ENCODE measurements at regions not wholly inside any gene's neighbourhood (a gene's known extent, or its start where the extent isn't known, plus 50 kb on each side); places are given as distances from the start of the nearest gene placed in this dataset.
"Not testable (repeated sequence)": the region's sequence is repeated elsewhere in the genome, so short reads cannot be mapped to it uniquely, and the experiment has no call there.

- H3K27me3 ChIP-seq (replicated peaks; ENCODE audit: control insufficient read depth, insufficient read depth, low read length, poor library complexity, severe bottlenecking): no peaks in the 10 kb centered on the region
- H3K9me3 ChIP-seq (ENCODE audit: control insufficient read depth, low read length): no peaks in the 10 kb centered on the region
- H3K4me1 ChIP-seq (ENCODE audit: control insufficient read depth, insufficient read depth, low read length, poor library complexity, severe bottlenecking): peaks cover 14% of the 10 kb centered on the region
- no peaks in the 10 kb centered on the region for H3K36me3 ChIP-seq (ENCODE audit: control insufficient read depth, insufficient read depth, low read length)
- no peak for DNase-seq
- no peak overlapping the region for H3K27ac ChIP-seq (ENCODE audit: insufficient read depth, low read length, poor library complexity, severe bottlenecking)
- H3K4me3 ChIP-seq (ENCODE audit: insufficient read depth, low read depth, low read length, poor library complexity, severe bottlenecking): no peak overlapping the region
Observed at GRCh38 chrX:56343219-56343618, 111.1 kb downstream of the KLF8 start.

- H3K27ac ChIP-seq (ENCODE audit: insufficient read depth, low read length, poor library complexity, severe bottlenecking): no peak overlapping the region
- H3K4me3 ChIP-seq (ENCODE audit: insufficient read depth, low read depth, low read length, poor library complexity, severe bottlenecking): no peak overlapping the region
- no peaks in the 10 kb centered on the region for H3K9me3 ChIP-seq (ENCODE audit: control insufficient read depth, low read length)
- no peak for DNase-seq
- peaks cover 14% of the 10 kb centered on the region for H3K4me1 ChIP-seq (ENCODE audit: control insufficient read depth, insufficient read depth, low read length, poor library complexity, severe bottlenecking)
- no peaks in the 10 kb centered on the region for H3K27me3 ChIP-seq (replicated peaks; ENCODE audit: control insufficient read depth, insufficient read depth, low read length, poor library complexity, severe bottlenecking)
- H3K36me3 ChIP-seq (ENCODE audit: control insufficient read depth, insufficient read depth, low read length): no peaks in the 10 kb centered on the region
Observed at GRCh38 chrX:56343664-56344063, 111.5 kb downstream of the KLF8 start.

- H3K27ac ChIP-seq (ENCODE audit: insufficient read depth, low read length, poor library complexity, severe bottlenecking); DNase-seq; H3K4me1 ChIP-seq (ENCODE audit: control insufficient read depth, insufficient read depth, low read length, poor library complexity, severe bottlenecking); H3K9me3 ChIP-seq (ENCODE audit: control insufficient read depth, low read length); H3K36me3 ChIP-seq (ENCODE audit: control insufficient read depth, insufficient read depth, low read length); H3K27me3 ChIP-seq (replicated peaks; ENCODE audit: control insufficient read depth, insufficient read depth, low read length, poor library complexity, severe bottlenecking); H3K4me3 ChIP-seq (ENCODE audit: insufficient read depth, low read depth, low read length, poor library complexity, severe bottlenecking): not testable (repeated sequence)
Observed at GRCh38 chrX:56358145-56358544, 126.0 kb downstream of the KLF8 start.

GRCh38 chrX:56365171-56365570 lies 133.0 kb downstream of the KLF8 start:
- H3K4me3 ChIP-seq (ENCODE audit: insufficient read depth, low read depth, low read length, poor library complexity, severe bottlenecking); H3K27ac ChIP-seq (ENCODE audit: insufficient read depth, low read length, poor library complexity, severe bottlenecking); H3K9me3 ChIP-seq (ENCODE audit: control insufficient read depth, low read length); H3K4me1 ChIP-seq (ENCODE audit: control insufficient read depth, insufficient read depth, low read length, poor library complexity, severe bottlenecking); H3K36me3 ChIP-seq (ENCODE audit: control insufficient read depth, insufficient read depth, low read length); DNase-seq; H3K27me3 ChIP-seq (replicated peaks; ENCODE audit: control insufficient read depth, insufficient read depth, low read length, poor library complexity, severe bottlenecking): not testable (repeated sequence)

GRCh38 chrX:56366901-56367300 lies 134.7 kb downstream of the KLF8 start:
- no peak overlapping the region for H3K27ac ChIP-seq (ENCODE audit: insufficient read depth, low read length, poor library complexity, severe bottlenecking)

GRCh38 chrX:56368962-56369361 lies 136.8 kb downstream of the KLF8 start:
- no peaks in the 10 kb centered on the region for H3K36me3 ChIP-seq (ENCODE audit: control insufficient read depth, insufficient read depth, low read length)
- H3K4me1 ChIP-seq (ENCODE audit: control insufficient read depth, insufficient read depth, low read length, poor library complexity, severe bottlenecking): no peaks in the 10 kb centered on the region
- no peak overlapping the region for H3K4me3 ChIP-seq (ENCODE audit: insufficient read depth, low read depth, low read length, poor library complexity, severe bottlenecking)
- H3K27me3 ChIP-seq (replicated peaks; ENCODE audit: control insufficient read depth, insufficient read depth, low read length, poor library complexity, severe bottlenecking): no peaks in the 10 kb centered on the region
- H3K27ac ChIP-seq (ENCODE audit: insufficient read depth, low read length, poor library complexity, severe bottlenecking): no peak overlapping the region
- H3K9me3 ChIP-seq (ENCODE audit: control insufficient read depth, low read length): no peaks in the 10 kb centered on the region
- DNase-seq: no peak

More at GRCh38 chrX:56366901-56367300, 134.7 kb downstream of the KLF8 start:
- Histone ChIP-seq H3K4me3 (ENCODE audit: insufficient read depth, low read depth, low read length, poor library complexity, severe bottlenecking) (no peak overlapping the region), H3K9me3 (ENCODE audit: control insufficient read depth, low read length) (no peaks in the 10 kb centered on the region), H3K27me3 (replicated peaks; ENCODE audit: control insufficient read depth, insufficient read depth, low read length, poor library complexity, severe bottlenecking) (no peaks in the 10 kb centered on the region), H3K4me1 (ENCODE audit: control insufficient read depth, insufficient read depth, low read length, poor library complexity, severe bottlenecking) (no peaks in the 10 kb centered on the region), H3K36me3 (ENCODE audit: control insufficient read depth, insufficient read depth, low read length) (no peaks in the 10 kb centered on the region)
- no peak for DNase-seq

GRCh38 chrX:56379984-56380780 lies 148.0 kb downstream of the KLF8 start:
- not testable (repeated sequence) for DNase-seq; H3K27ac ChIP-seq (ENCODE audit: insufficient read depth, low read length, poor library complexity, severe bottlenecking); H3K4me3 ChIP-seq (ENCODE audit: insufficient read depth, low read depth, low read length, poor library complexity, severe bottlenecking); H3K27me3 ChIP-seq (replicated peaks; ENCODE audit: control insufficient read depth, insufficient read depth, low read length, poor library complexity, severe bottlenecking); H3K36me3 ChIP-seq (ENCODE audit: control insufficient read depth, insufficient read depth, low read length); H3K4me1 ChIP-seq (ENCODE audit: control insufficient read depth, insufficient read depth, low read length, poor library complexity, severe bottlenecking); H3K9me3 ChIP-seq (ENCODE audit: control insufficient read depth, low read length)

- Histone ChIP-seq H3K4me3 (ENCODE audit: insufficient read depth, low read depth, low read length, poor library complexity, severe bottlenecking) (no peak overlapping the region), H3K4me1 (ENCODE audit: control insufficient read depth, insufficient read depth, low read length, poor library complexity, severe bottlenecking) (no peaks in the 10 kb centered on the region), H3K9me3 (ENCODE audit: control insufficient read depth, low read length) (no peaks in the 10 kb centered on the region), H3K27me3 (replicated peaks; ENCODE audit: control insufficient read depth, insufficient read depth, low read length, poor library complexity, severe bottlenecking) (no peaks in the 10 kb centered on the region), H3K36me3 (ENCODE audit: control insufficient read depth, insufficient read depth, low read length) (no peaks in the 10 kb centered on the region), H3K27ac (ENCODE audit: insufficient read depth, low read length, poor library complexity, severe bottlenecking) (no peak overlapping the region)
- no peak for DNase-seq
Observed at GRCh38 chrX:56382278-56382677, 150.1 kb downstream of the KLF8 start.

- DNase-seq: peak in 1 of 3 donors; percentile 2
- no peaks in the 10 kb centered on the region for H3K9me3 ChIP-seq (ENCODE audit: control insufficient read depth, low read length)
- H3K4me3 ChIP-seq (ENCODE audit: insufficient read depth, low read depth, low read length, poor library complexity, severe bottlenecking): peak overlapping the region; percentile 44
- peak overlapping the region; percentile 51 for H3K27ac ChIP-seq (ENCODE audit: insufficient read depth, low read length, poor library complexity, severe bottlenecking)
- no peaks in the 10 kb centered on the region for H3K27me3 ChIP-seq (replicated peaks; ENCODE audit: control insufficient read depth, insufficient read depth, low read length, poor library complexity, severe bottlenecking)
- H3K36me3 ChIP-seq (ENCODE audit: control insufficient read depth, insufficient read depth, low read length): no peaks in the 10 kb centered on the region
- H3K4me1 ChIP-seq (ENCODE audit: control insufficient read depth, insufficient read depth, low read length, poor library complexity, severe bottlenecking): no peaks in the 10 kb centered on the region
Observed at GRCh38 chrX:56385336-56385735, 153.2 kb downstream of the KLF8 start.

- Histone ChIP-seq H3K36me3 (ENCODE audit: control insufficient read depth, insufficient read depth, low read length) (no peaks in the 10 kb centered on the region), H3K4me3 (ENCODE audit: insufficient read depth, low read depth, low read length, poor library complexity, severe bottlenecking) (peak overlapping the region; percentile 44), H3K4me1 (ENCODE audit: control insufficient read depth, insufficient read depth, low read length, poor library complexity, severe bottlenecking) (no peaks in the 10 kb centered on the region), H3K9me3 (ENCODE audit: control insufficient read depth, low read length) (no peaks in the 10 kb centered on the region), H3K27ac (ENCODE audit: insufficient read depth, low read length, poor library complexity, severe bottlenecking) (peak overlapping the region; percentile 51), H3K27me3 (replicated peaks; ENCODE audit: control insufficient read depth, insufficient read depth, low read length, poor library complexity, severe bottlenecking) (no peaks in the 10 kb centered on the region)
- no peak for DNase-seq
Observed at GRCh38 chrX:56385960-56386359, 153.8 kb downstream of the KLF8 start.

Data from effector memory CD4-positive, alpha-beta T cell (primary cell).